HepG2 (cell line): ENCODE measurements at regions not wholly inside any gene's neighbourhood (a gene's known extent, or its start where the extent isn't known, plus 50 kb on each side); places are given as distances from the start of the nearest gene placed in this dataset.

Experiments
- ATAC-seq: fragments of 200-7000 bp; cut with Tn5 transposase; 3 replicates; pipeline ENCODE4 v1.9.1; 2020; ENCODE audit warnings: mild to moderate bottlenecking, moderate library complexity
- BruUV-seq: library from RNA; stranded (reverse); fragments of 400-500 nt; replicated peaks from 2 replicates; lab custom pipeline; 2021; lab: Mats Ljungman, UMichigan
- CTCF ChIA-PET: fragments of 300-600 bp; formaldehyde crosslinking; extraction: SDS; loops from one replicate; lab custom pipeline; 2021; ENCODE audit warnings: low total read pairs, inconsistent platforms, low intra/inter-chr PET ratio; lab: Yijun Ruan, JAX
- POLR2A ChIA-PET: fragments of 350-600 bp; sonication (Branson Sonifier 250); formaldehyde crosslinking; loops from one replicate; lab custom pipeline; 2020; ENCODE audit warnings: antibody characterized with exemption, inconsistent platforms; lab: Yijun Ruan, JAX
- DNase-seq: peaks from one replicate; pipeline ENCODE4 v3.0.0-alpha.2; 2015; ENCODE audit warnings: low spot score
- FAIRE-seq: peaks from 3 replicates; lab custom pipeline; 2011; peaks lifted over from hg19 to GRCh38; lab: Jason Lieb, UNC
- H2AFZ ChIP-seq: one replicate; pipeline ENCODE4 v1.6.1; 2011; ENCODE audit warnings: low read length, inconsistent platforms
- H3K27ac ChIP-seq: fragments of 300-600 bp; 3 replicates; pipeline ENCODE4 v1.8.0; 2011; ENCODE audit warnings: mixed run types, mild to moderate bottlenecking, mixed read lengths, low read length, inconsistent platforms; ENCODE audit not compliant: insufficient read depth; ENCODE audit errors: extremely low read length
- H3K27me3 ChIP-seq, 2 experiments: fragments of 200-600 bp in 1 of 2; 2 replicates in 1 of 2; 3 replicates in 1 of 2; pipeline versions ENCODE4 v1.6.0 to v1.8.0; 2011; ENCODE audit warnings: low read length in 2 of 2, mild to moderate bottlenecking in 2 of 2, moderate library complexity in 2 of 2, inconsistent platforms in 1 of 2; ENCODE audit not compliant: insufficient read depth in 2 of 2, control insufficient read depth in 1 of 2
- H3K36me3 ChIP-seq, 2 experiments: fragments of 200-600 bp in 1 of 2; replicated peaks in 1 of 2; 2 replicates in 1 of 2; 3 replicates in 1 of 2; pipeline versions ENCODE4 v1.5.1 to v1.8.0; 2011; ENCODE audit warnings: low read length in 2 of 2, inconsistent platforms in 1 of 2; ENCODE audit not compliant: insufficient read depth in 2 of 2, control insufficient read depth in 1 of 2
- H3K4me1 ChIP-seq: 2 replicates; pipeline ENCODE4 v1.5.1; 2012; ENCODE audit warnings: low read length, inconsistent platforms; ENCODE audit not compliant: insufficient read depth
- H3K4me2 ChIP-seq: 2 replicates; pipeline ENCODE4 v1.6.0; 2011; ENCODE audit warnings: low read depth, low read length, inconsistent platforms
- H3K4me3 ChIP-seq, 3 experiments: fragments of 200-600 bp in 1 of 3; sonication (generic), shearing (Covaris generic) in 1 of 3; replicated peaks in 1 of 3; 2 replicates each; pipeline ENCODE4 v1.5.1; 2011 to 2016; ENCODE audit warnings: low read length in 3 of 3, inconsistent platforms in 2 of 3, low read depth in 2 of 3, mild to moderate bottlenecking in 2 of 3, control low read depth in 1 of 3, mixed read lengths in 1 of 3; ENCODE audit not compliant: insufficient read depth in 1 of 3
- H3K79me2 ChIP-seq: one replicate; pipeline ENCODE4 v1.6.1; 2011; ENCODE audit warnings: low read length, inconsistent platforms; ENCODE audit not compliant: insufficient read depth
- H3K9ac ChIP-seq: 2 replicates; pipeline ENCODE4 v1.6.0; 2011; ENCODE audit warnings: mild to moderate bottlenecking, low read depth, low read length, inconsistent platforms; ENCODE audit not compliant: insufficient read depth
- H3K9me3 ChIP-seq: 2 replicates; pipeline ENCODE4 v1.5.1; 2012; ENCODE audit warnings: mild to moderate bottlenecking, low read length
- H4K20me1 ChIP-seq: 2 replicates; pipeline ENCODE4 v1.6.0; 2011; ENCODE audit warnings: inconsistent platforms, mild to moderate bottlenecking, low read length, moderate library complexity; ENCODE audit not compliant: insufficient read depth
- DR1 ChIP-seq: sonication (generic); formaldehyde crosslinking; IDR thresholded peaks from 2 replicates; pipeline ENCODE4 v1.8.0; 2021; ENCODE audit warnings: mild to moderate bottlenecking, missing genetic modification reagents, inconsistent platforms
- HNF1A ChIP-seq, 2 experiments: sonication (generic) in 1 of 2; formaldehyde crosslinking in 1 of 2; IDR thresholded peaks; 2 replicates each; pipeline versions ENCODE4 v1.4.0 to v1.6.1; 2016 to 2020; ENCODE audit warnings: borderline replicate concordance in 1 of 2, low read depth in 1 of 2, mild to moderate bottlenecking in 1 of 2, missing genetic modification reagents in 1 of 2
- KDM1A ChIP-seq: IDR thresholded peaks from 2 replicates; pipeline ENCODE4 v1.6.1; 2016; ENCODE audit warnings: missing compliant biosample characterization
- NR2F6 ChIP-seq, 2 experiments: IDR thresholded peaks; 2 replicates each; pipeline ENCODE4 v1.6.1; 2016; ENCODE audit warnings: antibody characterized with exemption in 1 of 2, mild to moderate bottlenecking in 1 of 2
- PITX1 ChIP-seq: sonication (generic); formaldehyde crosslinking; IDR thresholded peaks from 2 replicates; pipeline ENCODE4 v1.5.1; 2020; ENCODE audit warnings: mild to moderate bottlenecking, missing genetic modification reagents
- RNF2 ChIP-seq: fragments of 450-650 bp; conservative IDR thresholded peaks from 2 replicates; pipeline ENCODE4 v1.6.1; 2016; ENCODE audit warnings: low read depth
- SMAD9 ChIP-seq: sonication (generic); formaldehyde crosslinking; IDR thresholded peaks from 2 replicates; pipeline ENCODE4 v1.5.1; 2020; ENCODE audit warnings: mild to moderate bottlenecking, missing genetic modification reagents
- ZNF598 ChIP-seq: sonication (generic); formaldehyde crosslinking; IDR thresholded peaks from 2 replicates; pipeline ENCODE4 v1.5.1; 2020; ENCODE audit warnings: mild to moderate bottlenecking, missing genetic modification reagents, borderline replicate concordance
- WGBS: methylation state at CpG from one replicate; pipeline ENCODE4 v1.1.6; 2017; ENCODE audit warnings: low lambda C conversion rate; 5-methylcytosine and 5-hydroxymethylcytosine counted together
- in situ Hi-C: cut with HindIII; loops from 2 replicates; pipeline ENCODE4 v1.10.0; 2017; ENCODE audit warnings: low pct_unique_long_range_greater_than_20kb; ENCODE audit not compliant: extremely low pct_ligation_motif_present
- intact Hi-C: fragments of 100-400 bp; cut with micrococcal nuclease; formaldehyde crosslinking; loops from one replicate; pipeline ENCODE4 v1.10.0; 2022; ENCODE audit not compliant: unreplicated experiment
- TF ChIP-seq, protein P1 (sequence below): sonication (generic); formaldehyde crosslinking; IDR thresholded peaks from 2 replicates; pipeline ENCODE4 v1.4.0; 2020; ENCODE audit warnings: missing genetic modification reagents, borderline replicate concordance
- TF ChIP-seq, protein P2 (sequence below): sonication (generic); formaldehyde crosslinking; IDR thresholded peaks from 2 replicates; pipeline ENCODE4 v1.8.0; 2022; ENCODE audit warnings: mild to moderate bottlenecking, missing genetic modification reagents, moderate library complexity

DNA sequence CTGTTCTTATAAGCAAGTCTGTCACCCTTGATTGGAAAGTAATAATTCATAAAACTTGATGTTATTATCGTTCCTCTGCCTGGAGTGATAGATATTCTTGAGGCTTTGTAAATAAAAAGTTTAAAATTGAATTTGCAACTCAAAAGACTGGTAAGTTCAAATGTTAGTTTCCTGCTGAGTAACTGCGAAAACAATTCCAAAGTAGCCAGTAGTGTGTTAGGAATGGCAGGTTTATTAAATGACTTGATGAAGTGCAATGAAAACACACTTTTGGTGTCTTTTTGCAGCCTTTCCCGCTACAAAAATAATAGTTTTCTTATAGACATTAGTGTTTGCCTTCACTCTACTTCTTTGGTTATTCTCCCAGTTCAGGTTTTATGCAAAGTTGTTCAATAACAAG is 299.3 kb downstream of the DLEU7 start:
- Histone ChIP-seq H2AFZ (no peak overlapping the region), H3K79me2 (no peaks in the 10 kb centered on the region), H3K9me3 (no peaks in the 10 kb centered on the region), H3K9ac (no peak overlapping the region), H3K4me2 (no peak overlapping the region), H3K36me3 (no peaks in the 10 kb centered on the region), H3K4me1 (no peaks in the 10 kb centered on the region), H4K20me1 (no peaks in the 10 kb centered on the region), H3K4me3 (no peak overlapping the region), H3K27ac (no peak overlapping the region), H3K27me3 (no peaks in the 10 kb centered on the region)
- FAIRE-seq (no peak), ATAC-seq (no peak), DNase-seq (no peak)
- ChIA-PET CTCF (no interaction called here), POLR2A (no interaction called here)
- in situ Hi-C loops (loop anchor here (25.0 kb wide), 1 partner anchor 557 kb away; the partner anchor contains the start of gene TRIM13), intact Hi-C loops (no loop called here)
- BruUV-seq = no TSS peak
- WGBS = 94% methylated on average over 3 of the region's 3 CpGs
- TF ChIP-seq NR2F6 (IDR thresholded peaks at IDR 0.05) (no peak), NR2F6 (CRISPR knock-in tag; IDR thresholded peaks at IDR 0.05) (no peak), SMAD9 (no peak), DR1 (no peak), PITX1 (CRISPR knock-in tag) (no peak), ZNF598 (CRISPR knock-in tag) (no peak), RNF2 (no peak), HNF1A (IDR thresholded peaks at IDR 0.05; ENCODE audit: low read depth) (no peak), HNF1A (CRISPR knock-in tag; IDR thresholded peaks at IDR 0.05; ENCODE audit: borderline replicate concordance) (no peak), KDM1A (CRISPR knock-in tag) (no peak)
- TF ChIP-seq, protein P1, sequence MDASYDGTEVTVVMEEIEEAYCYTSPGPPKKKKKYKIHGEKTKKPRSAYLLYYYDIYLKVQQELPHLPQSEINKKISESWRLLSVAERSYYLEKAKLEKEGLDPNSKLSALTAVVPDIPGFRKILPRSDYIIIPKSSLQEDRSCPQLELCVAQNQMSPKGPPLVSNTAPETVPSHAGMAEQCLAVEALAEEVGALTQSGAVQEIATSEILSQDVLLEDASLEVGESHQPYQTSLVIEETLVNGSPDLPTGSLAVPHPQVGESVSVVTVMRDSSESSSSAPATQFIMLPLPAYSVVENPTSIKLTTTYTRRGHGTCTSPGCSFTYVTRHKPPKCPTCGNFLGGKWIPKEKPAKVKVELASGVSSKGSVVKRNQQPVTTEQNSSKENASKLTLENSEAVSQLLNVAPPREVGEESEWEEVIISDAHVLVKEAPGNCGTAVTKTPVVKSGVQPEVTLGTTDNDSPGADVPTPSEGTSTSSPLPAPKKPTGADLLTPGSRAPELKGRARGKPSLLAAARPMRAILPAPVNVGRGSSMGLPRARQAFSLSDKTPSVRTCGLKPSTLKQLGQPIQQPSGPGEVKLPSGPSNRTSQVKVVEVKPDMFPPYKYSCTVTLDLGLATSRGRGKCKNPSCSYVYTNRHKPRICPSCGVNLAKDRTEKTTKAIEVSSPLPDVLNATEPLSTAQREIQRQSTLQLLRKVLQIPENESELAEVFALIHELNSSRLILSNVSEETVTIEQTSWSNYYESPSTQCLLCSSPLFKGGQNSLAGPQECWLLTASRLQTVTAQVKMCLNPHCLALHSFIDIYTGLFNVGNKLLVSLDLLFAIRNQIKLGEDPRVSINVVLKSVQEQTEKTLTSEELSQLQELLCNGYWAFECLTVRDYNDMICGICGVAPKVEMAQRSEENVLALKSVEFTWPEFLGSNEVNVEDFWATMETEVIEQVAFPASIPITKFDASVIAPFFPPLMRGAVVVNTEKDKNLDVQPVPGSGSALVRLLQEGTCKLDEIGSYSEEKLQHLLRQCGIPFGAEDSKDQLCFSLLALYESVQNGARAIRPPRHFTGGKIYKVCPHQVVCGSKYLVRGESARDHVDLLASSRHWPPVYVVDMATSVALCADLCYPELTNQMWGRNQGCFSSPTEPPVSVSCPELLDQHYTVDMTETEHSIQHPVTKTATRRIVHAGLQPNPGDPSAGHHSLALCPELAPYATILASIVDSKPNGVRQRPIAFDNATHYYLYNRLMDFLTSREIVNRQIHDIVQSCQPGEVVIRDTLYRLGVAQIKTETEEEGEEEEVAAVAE (CRISPR knock-in tag) = no peak
- TF ChIP-seq, protein P2, sequence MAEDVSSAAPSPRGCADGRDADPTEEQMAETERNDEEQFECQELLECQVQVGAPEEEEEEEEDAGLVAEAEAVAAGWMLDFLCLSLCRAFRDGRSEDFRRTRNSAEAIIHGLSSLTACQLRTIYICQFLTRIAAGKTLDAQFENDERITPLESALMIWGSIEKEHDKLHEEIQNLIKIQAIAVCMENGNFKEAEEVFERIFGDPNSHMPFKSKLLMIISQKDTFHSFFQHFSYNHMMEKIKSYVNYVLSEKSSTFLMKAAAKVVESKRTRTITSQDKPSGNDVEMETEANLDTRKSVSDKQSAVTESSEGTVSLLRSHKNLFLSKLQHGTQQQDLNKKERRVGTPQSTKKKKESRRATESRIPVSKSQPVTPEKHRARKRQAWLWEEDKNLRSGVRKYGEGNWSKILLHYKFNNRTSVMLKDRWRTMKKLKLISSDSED (CRISPR knock-in tag) = no peak
